H1 (cell line): ENCODE measurements at regions not wholly inside any gene's neighbourhood (a gene's known extent, or its start where the extent isn't known, plus 50 kb on each side); places are given as distances from the start of the nearest gene placed in this dataset.

Experiments
- CTCF ChIA-PET: fragments of 300-600 bp; sonication (Branson Sonifier 250); formaldehyde crosslinking; loops from one replicate; lab custom pipeline; 2021; ENCODE audit not compliant: partially characterized antibody; lab: Charles Lee
- POLR2A ChIA-PET: fragments of 300-600 bp; sonication (Branson Sonifier 250); formaldehyde crosslinking; loops from one replicate; lab custom pipeline; 2021; ENCODE audit warnings: inconsistent platforms; ENCODE audit not compliant: partially characterized antibody; lab: Charles Lee
- DNase-seq, 2 experiments: peaks; one replicate each; pipeline versions ENCODE4 v3.0.0 to v3.0.0-alpha.2; 2010 to 2022; ENCODE audit warnings: low spot score in 2 of 2, low read depth in 1 of 2, mixed read lengths in 1 of 2
- FAIRE-seq: peaks from 2 replicates; lab custom pipeline; 2011; peaks lifted over from hg19 to GRCh38; lab: Jason Lieb, UNC
- H2AFZ ChIP-seq: 2 replicates; pipeline ENCODE4 v1.8.1; 2012; ENCODE audit warnings: low read length, inconsistent platforms
- H2AK5ac ChIP-seq: 2 replicates; pipeline ENCODE4 v1.6.1; 2013; ENCODE audit warnings: low read depth, low read length
- H2BK120ac ChIP-seq: replicated peaks from 2 replicates; pipeline ENCODE3; 2013; ENCODE audit warnings: low read depth, low read length, inconsistent platforms
- H2BK12ac ChIP-seq: 2 replicates; pipeline ENCODE4 v1.6.1; 2013; ENCODE audit warnings: low read depth, low read length
- H2BK15ac ChIP-seq: 2 replicates; pipeline ENCODE4 v1.6.1; 2013; ENCODE audit warnings: low read length
- H2BK20ac ChIP-seq: 2 replicates; pipeline ENCODE4 v1.6.1; 2013; ENCODE audit warnings: low read length
- H2BK5ac ChIP-seq: 2 replicates; pipeline ENCODE4 v1.6.1; 2013; ENCODE audit warnings: low read depth, low read length
- H3K14ac ChIP-seq: 2 replicates; pipeline ENCODE4 v1.6.1; 2013; ENCODE audit warnings: inconsistent platforms; ENCODE audit not compliant: insufficient read length
- H3K18ac ChIP-seq: 2 replicates; pipeline ENCODE4 v1.6.1; 2013; ENCODE audit warnings: low read length; ENCODE audit errors: extremely low read depth
- H3K23ac ChIP-seq: 2 replicates; pipeline ENCODE4 v1.6.1; 2013; ENCODE audit warnings: inconsistent platforms; ENCODE audit not compliant: insufficient read length
- H3K23me2 ChIP-seq: 2 replicates; pipeline ENCODE4 v1.6.1; 2013; ENCODE audit warnings: low read depth, low read length
- H3K27ac ChIP-seq: 2 replicates; pipeline ENCODE4 v1.6.1; 2011; ENCODE audit warnings: low read depth, low read length, inconsistent platforms
- H3K27me3 ChIP-seq, 4 experiments: replicated peaks in 1 of 4; 1 replicate in 1 of 4; 2 replicates in 3 of 4; pipeline versions ENCODE4 v1.6.1 to v1.8.1; 2011 to 2013; ENCODE audit warnings: low read length in 3 of 4, mild to moderate bottlenecking in 3 of 4, inconsistent platforms in 2 of 4, mixed read lengths in 2 of 4, moderate library complexity in 1 of 4; ENCODE audit not compliant: control insufficient read depth in 3 of 4, insufficient read depth in 3 of 4; ENCODE audit errors: extremely low read depth in 1 of 4
- H3K36me3 ChIP-seq, 4 experiments: 2 replicates each; pipeline versions ENCODE4 v1.6.1 to v1.8.1; 2011 to 2013; ENCODE audit warnings: mild to moderate bottlenecking in 4 of 4, low read length in 3 of 4, moderate library complexity in 2 of 4, control low read depth in 1 of 4, inconsistent platforms in 1 of 4; ENCODE audit not compliant: insufficient read depth in 4 of 4, control insufficient read depth in 2 of 4
- H3K4ac ChIP-seq: replicated peaks from 2 replicates; pipeline ENCODE3; 2013; ENCODE audit warnings: low read length, low read depth, mixed read lengths, inconsistent platforms; ENCODE audit not compliant: insufficient read length
- H3K4me1 ChIP-seq, 4 experiments: replicated peaks in 1 of 4; 1 replicate in 1 of 4; 2 replicates in 3 of 4; pipeline versions ENCODE4 v1.6.1 to v1.8.1; 2011 to 2013; ENCODE audit warnings: low read length in 3 of 4, inconsistent platforms in 2 of 4, mixed read lengths in 1 of 4; ENCODE audit not compliant: insufficient read depth in 4 of 4, control insufficient read depth in 3 of 4
- H3K4me2 ChIP-seq, 2 experiments: 2 replicates each; pipeline versions ENCODE4 v1.6.1 to v1.8.1; 2011 to 2013; ENCODE audit warnings: low read depth in 2 of 2, low read length in 2 of 2, control low read depth in 1 of 2, inconsistent platforms in 1 of 2, mild to moderate bottlenecking in 1 of 2; ENCODE audit not compliant: insufficient read depth in 1 of 2
- H3K4me3 ChIP-seq, 4 experiments: fragments of 200-600, 300-600 bp in 1 of 4; sonication (generic), shearing (Covaris generic), sonication (Bioruptor Twin) in 1 of 4; 2 replicates each; pipeline versions ENCODE4 v1.5.1 to v1.8.1; 2011 to 2016; ENCODE audit warnings: low read length in 4 of 4, low read depth in 3 of 4, control low read depth in 2 of 4, inconsistent platforms in 2 of 4, mild to moderate bottlenecking in 2 of 4, mixed read lengths in 1 of 4, moderate library complexity in 1 of 4; ENCODE audit not compliant: insufficient read depth in 2 of 4; ENCODE audit errors: extremely low read depth in 1 of 4
- H3K56ac ChIP-seq: replicated peaks from 2 replicates; pipeline ENCODE3; 2013; ENCODE audit warnings: low read depth, mild to moderate bottlenecking, mixed read lengths, low read length, inconsistent platforms; ENCODE audit not compliant: insufficient read length
- H3K79me1 ChIP-seq: 2 replicates; pipeline ENCODE4 v1.6.1; 2013; ENCODE audit warnings: low read depth, low read length, control low read depth
- H3K79me2 ChIP-seq, 2 experiments: 2 replicates each; pipeline versions ENCODE4 v1.6.1 to v1.8.1; 2012 to 2013; ENCODE audit warnings: low read length in 2 of 2, mild to moderate bottlenecking in 2 of 2, inconsistent platforms in 1 of 2; ENCODE audit not compliant: insufficient read depth in 2 of 2, control insufficient read depth in 1 of 2
- H3K9ac ChIP-seq, 4 experiments: replicated peaks in 1 of 4; 1 replicate in 1 of 4; 2 replicates in 3 of 4; pipeline versions ENCODE4 v1.6.1 to v1.8.1; 2011 to 2013; ENCODE audit warnings: low read depth in 3 of 4, low read length in 3 of 4, control low read depth in 2 of 4, mild to moderate bottlenecking in 2 of 4, moderate library complexity in 2 of 4, inconsistent platforms in 1 of 4; ENCODE audit errors: extremely low read depth in 1 of 4
- H3K9me3 ChIP-seq, 2 experiments: 2 replicates each; pipeline versions ENCODE4 v1.6.1 to v1.8.1; 2012 to 2013; ENCODE audit warnings: mild to moderate bottlenecking in 2 of 2, moderate library complexity in 2 of 2, control low read depth in 1 of 2, inconsistent platforms in 1 of 2, low read depth in 1 of 2, low read length in 1 of 2, mixed read lengths in 1 of 2; ENCODE audit not compliant: insufficient read depth in 2 of 2
- H4K20me1 ChIP-seq, 2 experiments: replicated peaks in 1 of 2; 2 replicates each; pipeline versions ENCODE3 to v1.8.1; 2011 to 2013; ENCODE audit warnings: inconsistent platforms in 2 of 2, low read length in 2 of 2, mild to moderate bottlenecking in 1 of 2; ENCODE audit not compliant: insufficient read depth in 2 of 2, control insufficient read depth in 1 of 2
- H4K5ac ChIP-seq: 2 replicates; pipeline ENCODE4 v1.6.1; 2013; ENCODE audit warnings: low read length, low read depth, mixed read lengths, inconsistent platforms; ENCODE audit not compliant: insufficient read length
- H4K8ac ChIP-seq: 2 replicates; pipeline ENCODE4 v1.8.0; 2013; ENCODE audit warnings: mild to moderate bottlenecking, moderate library complexity, low read length, inconsistent platforms; ENCODE audit not compliant: insufficient read depth; ENCODE audit errors: extremely low read depth
- H4K91ac ChIP-seq: replicated peaks from 2 replicates; pipeline ENCODE3; 2013; ENCODE audit warnings: low read length, mixed read lengths, inconsistent platforms; ENCODE audit not compliant: insufficient read length
- ATF3 ChIP-seq: IDR thresholded peaks from 2 replicates; pipeline ENCODE4 v1.6.1; 2011; ENCODE audit warnings: low read depth, mild to moderate bottlenecking, low read length; ENCODE audit not compliant: insufficient read depth
- BCL11A ChIP-seq, 2 experiments: IDR thresholded peaks; one replicate each; pipeline ENCODE4 v1.6.1; 2011; ENCODE audit warnings: low read depth in 2 of 2, low read length in 2 of 2, mild to moderate bottlenecking in 2 of 2
- BRCA1 ChIP-seq: IDR thresholded peaks from 2 replicates; pipeline ENCODE4 v1.6.1; 2012; ENCODE audit warnings: low read depth, low read length, improper control_type of control experiment
- CHD2 ChIP-seq: IDR thresholded peaks from 2 replicates; pipeline ENCODE4 v1.6.1; 2012; ENCODE audit warnings: low read length, improper control_type of control experiment
- EZH2 ChIP-seq: fragments of 200-600 bp; sonication (generic); IDR thresholded peaks from 2 replicates; pipeline ENCODE4 v1.7.1; 2012; ENCODE audit warnings: low read depth, mild to moderate bottlenecking, moderate library complexity, low read length, inconsistent platforms; ENCODE audit not compliant: severe bottlenecking
- HDAC6 ChIP-seq: IDR thresholded peaks from one replicate; pipeline ENCODE4 v1.7.1; 2012; ENCODE audit warnings: low read depth, mild to moderate bottlenecking, inconsistent platforms, low read length, moderate library complexity
- NRF1 ChIP-seq: IDR thresholded peaks from 2 replicates; pipeline ENCODE4 v1.6.1; 2011; ENCODE audit warnings: mild to moderate bottlenecking, low read depth, low read length, improper control_type of control experiment
- POLR2A ChIP-seq, 2 experiments: IDR thresholded peaks; 1 replicate in 1 of 2; 2 replicates in 1 of 2; pipeline ENCODE4 v1.6.1; 2011; ENCODE audit warnings: low read depth in 2 of 2, low read length in 2 of 2, mild to moderate bottlenecking in 2 of 2; ENCODE audit errors: control extremely low read depth in 1 of 2
- SAP30 ChIP-seq: fragments of 300-600 bp; sonication (generic); IDR thresholded peaks from 2 replicates; pipeline ENCODE4 v1.7.1; 2012; ENCODE audit warnings: low read length, moderate library complexity, mild to moderate bottlenecking, inconsistent platforms; ENCODE audit not compliant: insufficient read depth, insufficient replicate concordance
- SIN3A ChIP-seq, 2 experiments: IDR thresholded peaks in 1 of 2; conservative IDR thresholded peaks in 1 of 2; 2 replicates each; pipeline ENCODE4 v1.6.1; 2011 to 2012; ENCODE audit warnings: low read length in 2 of 2, improper control_type of control experiment in 1 of 2, low read depth in 1 of 2, mild to moderate bottlenecking in 1 of 2
- SIRT6 ChIP-seq: IDR thresholded peaks from one replicate; pipeline ENCODE4 v1.7.1; 2012; ENCODE audit warnings: low read length, inconsistent platforms
- SP4 ChIP-seq: IDR thresholded peaks from 2 replicates; pipeline ENCODE4 v1.6.1; 2012; ENCODE audit warnings: low read length, inconsistent platforms
- SRF ChIP-seq: IDR thresholded peaks from 2 replicates; pipeline ENCODE4 v1.6.1; 2011; ENCODE audit warnings: mild to moderate bottlenecking, low read depth, low read length, moderate library complexity
- SUZ12 ChIP-seq: fragments of 200-600 bp; sonication (generic); IDR thresholded peaks from 2 replicates; pipeline ENCODE4 v1.6.1; 2012; ENCODE audit warnings: mild to moderate bottlenecking, inconsistent platforms, low read length, moderate library complexity, mixed read lengths
- TCF12 ChIP-seq: IDR thresholded peaks from 2 replicates; pipeline ENCODE4 v1.6.1; 2011; ENCODE audit warnings: low read depth, mild to moderate bottlenecking, low read length
- TEAD4 ChIP-seq: IDR thresholded peaks from 2 replicates; pipeline ENCODE4 v1.6.1; 2012; ENCODE audit warnings: low read depth, low read length, inconsistent platforms, mixed read lengths
- YY1 ChIP-seq: IDR thresholded peaks from 2 replicates; pipeline ENCODE4 v1.6.1; 2011; ENCODE audit warnings: low read depth, mild to moderate bottlenecking, low read length

GRCh38 chr1:147086129-147086528 is 86.1 kb downstream of the PRKAB2 start:
- Histone ChIP-seq H3K27me3 (peaks cover 6 to 45% (median 32%) of the 10 kb centered on the region in 4 experiments), H3K56ac (no peak overlapping the region), H2BK120ac (no peak overlapping the region), H2BK20ac (no peak overlapping the region), H2BK15ac (no peak overlapping the region), H2AK5ac (no peak overlapping the region), H3K79me1 (no peaks in the 10 kb centered on the region), H3K79me2 (no peaks in the 10 kb centered on the region), H3K4me3 (no peak overlapping the region), H3K4me2 (no peak overlapping the region; a peak in 1 of 4 replicates), H3K23me2 (peaks cover 10% of the 10 kb centered on the region), H3K9ac (no peak overlapping the region), H3K9me3 (no peaks in the 10 kb centered on the region), H3K27ac (no peak overlapping the region), H4K5ac (no peak overlapping the region), H2BK5ac (no peak overlapping the region), H4K8ac (no peak overlapping the region), H2AFZ (no peak overlapping the region), H3K4me1 (peaks cover 0 to 9% (median 3%) of the 10 kb centered on the region in 4 experiments; a peak in 5 of 7 replicates), H3K36me3 (no peaks in the 10 kb centered on the region), H4K20me1 (peaks cover 1 to 2% of the 10 kb centered on the region in 2 experiments), H3K18ac (no peak overlapping the region), H2BK12ac (no peak overlapping the region), H3K23ac (no peak overlapping the region), H3K4ac (no peak overlapping the region), H4K91ac (no peak overlapping the region), H3K14ac (no peak overlapping the region)
- ChIA-PET POLR2A (no interaction called here), CTCF (no interaction called here)
- DNase-seq (no peak), FAIRE-seq (no peak)
- TF ChIP-seq POLR2A (IDR thresholded peaks at IDR 0.05; ENCODE audit: control extremely low read depth in 1 of 2, low read depth in 2 of 2, low read length in 2 of 2) (no peak), SRF (no peak), TEAD4 (no peak), SAP30 (no peak), BRCA1 (no peak), SP4 (no peak), SIN3A (conservative IDR thresholded peaks at IDR 0.05 in 1 of 2, IDR thresholded peaks at IDR 0.05 in 1 of 2; ENCODE audit: low read depth in 1 of 2, low read length in 2 of 2) (no peak), TCF12 (no peak), EZH2 (no peak), NRF1 (no peak), CHD2 (no peak), HDAC6 (no peak), BCL11A (IDR thresholded peaks at IDR 0.05; ENCODE audit: low read depth in 2 of 2, low read length in 2 of 2) (no peak), ATF3 (no peak), SIRT6 (no peak), SUZ12 (no peak), YY1 (no peak)
